ENCODE measurements at regions not wholly inside any gene's neighbourhood (a gene's known extent, or its start where the extent isn't known, plus 50 kb on each side); places are given as distances from the start of the nearest gene placed in this dataset.

- TF ChIP-seq CTCF (IDR thresholded peaks at IDR 0.05; ENCODE audit: insufficient read depth, low read length, poor library complexity, severe bottlenecking) (no peak), EZH2phosphoT487 (conservative IDR thresholded peaks at IDR 0.05; ENCODE audit: low read length) (no peak)
These were observed 198.4 kb upstream of the GRM3 start for GRCh38 chr7:86445285-86445684.

Data from SU-DHL-6 (cell line).